K562 (cell line): ENCODE measurements at regions not wholly inside any gene's neighbourhood (a gene's known extent, or its start where the extent isn't known, plus 50 kb on each side); places are given as distances from the start of the nearest gene placed in this dataset.
A peak's percentile ranks its signal among the peaks of the same experiment; 100 is the strongest.

Experiments
- DNMT1 ChIP-seq: fragments of 450-650 bp; IDR thresholded peaks from 2 replicates; pipeline ENCODE4 v1.6.1; 2016; ENCODE audit warnings: antibody characterized with exemption, mild to moderate bottlenecking
- EWSR1 ChIP-seq: fragments of 450-650 bp; IDR thresholded peaks from 2 replicates; pipeline ENCODE4 v1.6.1; 2018; ENCODE audit warnings: borderline replicate concordance, mild to moderate bottlenecking, low read depth, moderate library complexity; ENCODE audit not compliant: partially characterized antibody
- FOXK2 ChIP-seq, 2 experiments: fragments of 450-650 bp; IDR thresholded peaks in 1 of 2; conservative IDR thresholded peaks in 1 of 2; 2 replicates each; pipeline ENCODE4 v1.6.1; 2016; ENCODE audit warnings: low read depth in 2 of 2, mild to moderate bottlenecking in 1 of 2
- HDAC8 ChIP-seq: fragments of 450-650 bp; IDR thresholded peaks from 2 replicates; pipeline ENCODE4 v1.6.1; 2016; ENCODE audit warnings: mild to moderate bottlenecking, missing genetic modification characterization, moderate library complexity, missing compliant biosample characterization
- HSF4 ChIP-seq: fragments of 250-450 bp; sonication (Bioruptor Pico); IDR thresholded peaks from 2 replicates; pipeline ENCODE4 v2.1.2; 2022; ENCODE audit warnings: mild to moderate bottlenecking, moderate library complexity, borderline replicate concordance
- NR2F6 ChIP-seq: fragments of 450-650 bp; formaldehyde crosslinking; IDR thresholded peaks from 2 replicates; pipeline ENCODE4 v1.4.0; 2020; ENCODE audit warnings: mild to moderate bottlenecking
- NR3C1 ChIP-seq: sonication (generic); formaldehyde crosslinking; IDR thresholded peaks from 2 replicates; pipeline ENCODE4 v1.8.1; 2022; ENCODE audit warnings: missing genetic modification reagents
- RBFOX2 ChIP-seq: fragments of 200-400 bp; formaldehyde crosslinking; IDR thresholded peaks from 2 replicates; pipeline ENCODE4 v1.6.1; 2017; ENCODE audit warnings: low read depth, mild to moderate bottlenecking, low read length, moderate library complexity
- RBM15 ChIP-seq: fragments of 200-400 bp; formaldehyde crosslinking; IDR thresholded peaks from 2 replicates; pipeline ENCODE4 v1.6.1; 2018; ENCODE audit warnings: mild to moderate bottlenecking, low read length, moderate library complexity; ENCODE audit not compliant: insufficient read depth
- TAF7 ChIP-seq: fragments of 450-650 bp; IDR thresholded peaks from 2 replicates; pipeline ENCODE4 v1.6.1; 2016; ENCODE audit warnings: missing genetic modification characterization, missing compliant biosample characterization
- ZFP1 ChIP-seq: fragments of 450-650 bp; formaldehyde crosslinking; IDR thresholded peaks from 2 replicates; pipeline ENCODE4 v1.4.0; 2020; ENCODE audit warnings: mild to moderate bottlenecking, mixed read lengths
- ZFX ChIP-seq: sonication (generic); formaldehyde crosslinking; IDR thresholded peaks from 2 replicates; pipeline ENCODE4 v1.8.0; 2022; ENCODE audit warnings: mild to moderate bottlenecking, missing genetic modification reagents, moderate library complexity
- ZNF778 ChIP-seq: fragments of 450-650 bp; formaldehyde crosslinking; IDR thresholded peaks from 2 replicates; pipeline ENCODE4 v1.4.0; 2020; ENCODE audit warnings: mild to moderate bottlenecking, moderate library complexity
- ZSCAN29 ChIP-seq: fragments of 450-650 bp; IDR thresholded peaks from 2 replicates; pipeline ENCODE4 v1.6.1; 2017
- TF ChIP-seq, protein P1 (sequence below): sonication (generic); IDR thresholded peaks from 2 replicates; pipeline ENCODE4 v1.6.1; 2016
- TF ChIP-seq, protein P2 (sequence below), 2 experiments: IDR thresholded peaks; 2 replicates each; pipeline ENCODE4 v1.6.1; 2011; ENCODE audit warnings: borderline replicate concordance in 1 of 2, control low read depth in 1 of 2, low read depth in 1 of 2, low read length in 1 of 2, mild to moderate bottlenecking in 1 of 2, mixed read lengths in 1 of 2, moderate library complexity in 1 of 2; ENCODE audit not compliant: insufficient read depth in 1 of 2, insufficient read length in 1 of 2, poor library complexity in 1 of 2, severe bottlenecking in 1 of 2; ENCODE audit errors: extremely low read depth in 1 of 2
- TF ChIP-seq, protein P3 (sequence below), 2 experiments: fragments of 450-650 bp; IDR thresholded peaks; 2 replicates each; pipeline ENCODE4 v1.6.1; 2018; ENCODE audit warnings: mild to moderate bottlenecking in 2 of 2, low read depth in 1 of 2; ENCODE audit not compliant: partially characterized antibody in 2 of 2
- TF ChIP-seq, protein P4 (sequence below): sonication (generic); formaldehyde crosslinking; IDR thresholded peaks from 2 replicates; pipeline ENCODE4 v1.8.0; 2023; ENCODE audit warnings: mild to moderate bottlenecking, missing genetic modification reagents
- TF ChIP-seq, protein P5 (sequence below): fragments of 250-450 bp; sonication (Bioruptor Pico); IDR thresholded peaks from 2 replicates; pipeline ENCODE4 v1.8.0; 2021; ENCODE audit warnings: borderline replicate concordance, mild to moderate bottlenecking, moderate library complexity; ENCODE audit not compliant: poor library complexity, severe bottlenecking
- TF ChIP-seq, protein P6 (sequence below): sonication (generic); formaldehyde crosslinking; IDR thresholded peaks from 2 replicates; pipeline ENCODE4 v1.8.0; 2022; ENCODE audit warnings: mild to moderate bottlenecking, missing genetic modification reagents

DNA sequence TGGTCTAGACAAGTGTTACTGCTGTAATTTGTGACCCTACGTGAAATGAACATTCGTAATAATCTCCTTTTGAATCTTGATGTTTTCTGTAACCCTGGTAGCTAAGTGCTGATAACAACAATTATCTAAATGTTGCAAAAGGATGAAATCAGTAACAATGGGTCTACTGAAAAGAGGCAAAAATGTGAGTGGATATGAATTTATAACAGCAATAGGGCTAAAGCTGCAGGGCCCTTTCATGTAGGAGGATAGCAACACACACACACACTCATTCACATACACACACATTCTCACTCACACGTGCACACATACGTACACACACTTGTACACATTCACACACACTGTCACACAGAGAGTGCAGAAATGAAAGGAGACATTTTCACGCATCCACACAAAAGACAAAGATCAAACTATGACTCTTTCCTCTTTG, 200.8 kb upstream of the NEBL start (continued):
- TF ChIP-seq HDAC8 (tag) (peak; percentile 71; the same call in 1 of the 2 replicates), ZNF778 (CRISPR knock-in tag) (no peak), EWSR1 (no peak), RBM15 (no peak), NR3C1 (CRISPR knock-in tag) (no peak), RBFOX2 (peak; percentile 71), ZSCAN29 (no peak), ZFP1 (no peak), NR2F6 (CRISPR knock-in tag) (0 out of 2 replicates have a peak, but pooled peaks have one; percentile 30), DNMT1 (no peak), ZFX (CRISPR knock-in tag) (no peak), TAF7 (tag) (no peak), FOXK2 (conservative IDR thresholded peaks at IDR 0.05 in 1 of 2, IDR thresholded peaks at IDR 0.05 in 1 of 2; ENCODE audit: low read depth in 2 of 2) (no peak; a peak in 1 of 4 replicates), HSF4 (CRISPR knock-in tag) (peak; percentile 48; the same call in 1 of the 2 replicates)
- TF ChIP-seq, protein P1, sequence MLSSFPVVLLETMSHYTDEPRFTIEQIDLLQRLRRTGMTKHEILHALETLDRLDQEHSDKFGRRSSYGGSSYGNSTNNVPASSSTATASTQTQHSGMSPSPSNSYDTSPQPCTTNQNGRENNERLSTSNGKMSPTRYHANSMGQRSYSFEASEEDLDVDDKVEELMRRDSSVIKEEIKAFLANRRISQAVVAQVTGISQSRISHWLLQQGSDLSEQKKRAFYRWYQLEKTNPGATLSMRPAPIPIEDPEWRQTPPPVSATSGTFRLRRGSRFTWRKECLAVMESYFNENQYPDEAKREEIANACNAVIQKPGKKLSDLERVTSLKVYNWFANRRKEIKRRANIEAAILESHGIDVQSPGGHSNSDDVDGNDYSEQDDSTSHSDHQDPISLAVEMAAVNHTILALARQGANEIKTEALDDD: no peak
- TF ChIP-seq, protein P2, sequence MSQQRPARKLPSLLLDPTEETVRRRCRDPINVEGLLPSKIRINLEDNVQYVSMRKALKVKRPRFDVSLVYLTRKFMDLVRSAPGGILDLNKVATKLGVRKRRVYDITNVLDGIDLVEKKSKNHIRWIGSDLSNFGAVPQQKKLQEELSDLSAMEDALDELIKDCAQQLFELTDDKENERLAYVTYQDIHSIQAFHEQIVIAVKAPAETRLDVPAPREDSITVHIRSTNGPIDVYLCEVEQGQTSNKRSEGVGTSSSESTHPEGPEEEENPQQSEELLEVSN (IDR thresholded peaks at IDR 0.05; ENCODE audit: borderline replicate concordance in 1 of 2, extremely low read depth in 1 of 2, insufficient read depth in 1 of 2, insufficient read length in 1 of 2, low read depth in 1 of 2, low read length in 1 of 2, poor library complexity in 1 of 2, severe bottlenecking in 1 of 2): no peak
- TF ChIP-seq, protein P3, sequence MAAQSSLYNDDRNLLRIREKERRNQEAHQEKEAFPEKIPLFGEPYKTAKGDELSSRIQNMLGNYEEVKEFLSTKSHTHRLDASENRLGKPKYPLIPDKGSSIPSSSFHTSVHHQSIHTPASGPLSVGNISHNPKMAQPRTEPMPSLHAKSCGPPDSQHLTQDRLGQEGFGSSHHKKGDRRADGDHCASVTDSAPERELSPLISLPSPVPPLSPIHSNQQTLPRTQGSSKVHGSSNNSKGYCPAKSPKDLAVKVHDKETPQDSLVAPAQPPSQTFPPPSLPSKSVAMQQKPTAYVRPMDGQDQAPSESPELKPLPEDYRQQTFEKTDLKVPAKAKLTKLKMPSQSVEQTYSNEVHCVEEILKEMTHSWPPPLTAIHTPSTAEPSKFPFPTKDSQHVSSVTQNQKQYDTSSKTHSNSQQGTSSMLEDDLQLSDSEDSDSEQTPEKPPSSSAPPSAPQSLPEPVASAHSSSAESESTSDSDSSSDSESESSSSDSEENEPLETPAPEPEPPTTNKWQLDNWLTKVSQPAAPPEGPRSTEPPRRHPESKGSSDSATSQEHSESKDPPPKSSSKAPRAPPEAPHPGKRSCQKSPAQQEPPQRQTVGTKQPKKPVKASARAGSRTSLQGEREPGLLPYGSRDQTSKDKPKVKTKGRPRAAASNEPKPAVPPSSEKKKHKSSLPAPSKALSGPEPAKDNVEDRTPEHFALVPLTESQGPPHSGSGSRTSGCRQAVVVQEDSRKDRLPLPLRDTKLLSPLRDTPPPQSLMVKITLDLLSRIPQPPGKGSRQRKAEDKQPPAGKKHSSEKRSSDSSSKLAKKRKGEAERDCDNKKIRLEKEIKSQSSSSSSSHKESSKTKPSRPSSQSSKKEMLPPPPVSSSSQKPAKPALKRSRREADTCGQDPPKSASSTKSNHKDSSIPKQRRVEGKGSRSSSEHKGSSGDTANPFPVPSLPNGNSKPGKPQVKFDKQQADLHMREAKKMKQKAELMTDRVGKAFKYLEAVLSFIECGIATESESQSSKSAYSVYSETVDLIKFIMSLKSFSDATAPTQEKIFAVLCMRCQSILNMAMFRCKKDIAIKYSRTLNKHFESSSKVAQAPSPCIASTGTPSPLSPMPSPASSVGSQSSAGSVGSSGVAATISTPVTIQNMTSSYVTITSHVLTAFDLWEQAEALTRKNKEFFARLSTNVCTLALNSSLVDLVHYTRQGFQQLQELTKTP (IDR thresholded peaks at IDR 0.05; ENCODE audit: low read depth in 1 of 2, partially characterized antibody in 2 of 2): peak in 1 of 2 experiments; percentile 52
- TF ChIP-seq, protein P4, sequence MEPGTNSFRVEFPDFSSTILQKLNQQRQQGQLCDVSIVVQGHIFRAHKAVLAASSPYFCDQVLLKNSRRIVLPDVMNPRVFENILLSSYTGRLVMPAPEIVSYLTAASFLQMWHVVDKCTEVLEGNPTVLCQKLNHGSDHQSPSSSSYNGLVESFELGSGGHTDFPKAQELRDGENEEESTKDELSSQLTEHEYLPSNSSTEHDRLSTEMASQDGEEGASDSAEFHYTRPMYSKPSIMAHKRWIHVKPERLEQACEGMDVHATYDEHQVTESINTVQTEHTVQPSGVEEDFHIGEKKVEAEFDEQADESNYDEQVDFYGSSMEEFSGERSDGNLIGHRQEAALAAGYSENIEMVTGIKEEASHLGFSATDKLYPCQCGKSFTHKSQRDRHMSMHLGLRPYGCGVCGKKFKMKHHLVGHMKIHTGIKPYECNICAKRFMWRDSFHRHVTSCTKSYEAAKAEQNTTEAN: no peak
- TF ChIP-seq, protein P5, sequence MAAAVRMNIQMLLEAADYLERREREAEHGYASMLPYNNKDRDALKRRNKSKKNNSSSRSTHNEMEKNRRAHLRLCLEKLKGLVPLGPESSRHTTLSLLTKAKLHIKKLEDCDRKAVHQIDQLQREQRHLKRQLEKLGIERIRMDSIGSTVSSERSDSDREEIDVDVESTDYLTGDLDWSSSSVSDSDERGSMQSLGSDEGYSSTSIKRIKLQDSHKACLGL: no peak
- TF ChIP-seq, protein P6, sequence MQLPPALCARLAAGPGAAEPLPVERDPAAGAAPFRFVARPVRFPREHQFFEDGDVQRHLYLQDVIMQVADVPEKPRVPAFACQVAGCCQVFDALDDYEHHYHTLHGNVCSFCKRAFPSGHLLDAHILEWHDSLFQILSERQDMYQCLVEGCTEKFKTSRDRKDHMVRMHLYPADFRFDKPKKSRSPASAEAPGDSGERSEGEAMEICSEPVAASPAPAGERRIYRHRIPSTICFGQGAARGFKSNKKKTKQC: no peak
